AG04450 (cell line): ENCODE measurements at regions not wholly inside any gene's neighbourhood (a gene's known extent, or its start where the extent isn't known, plus 50 kb on each side); places are given as distances from the start of the nearest gene placed in this dataset.

ENCODE experiments used
- CTCF ChIA-PET: fragments of 300-600, 350-600 bp; formaldehyde crosslinking; extraction: SDS; loops from one replicate; lab custom pipeline; 2022; ENCODE audit warnings: antibody characterized with exemption, inconsistent platforms; lab: Charles Lee
- POLR2A ChIA-PET: fragments of 350-600 bp; formaldehyde crosslinking; extraction: SDS; loops from one replicate; lab custom pipeline; 2021; ENCODE audit warnings: antibody characterized with exemption, inconsistent platforms; lab: Yijun Ruan, JAX
- DNase-seq: peaks from one replicate; pipeline ENCODE4 v3.0.0-alpha.2; 2011; ENCODE audit warnings: low read depth, low spot score
- H3K27ac ChIP-seq: one replicate; pipeline ENCODE4 v1.5.1; 2012; ENCODE audit warnings: low read depth, low read length, control low read depth
- H3K27me3 ChIP-seq: one replicate; pipeline ENCODE4 v1.6.0; 2012; ENCODE audit warnings: low read length; ENCODE audit not compliant: control insufficient read depth, insufficient read depth
- H3K4me3 ChIP-seq: 2 replicates; pipeline ENCODE4 v1.5.1; 2011; ENCODE audit warnings: mild to moderate bottlenecking, low read depth, low read length, control low read depth
- H3K9me3 ChIP-seq: 2 replicates; pipeline ENCODE4 v1.5.1; 2012; ENCODE audit warnings: low read length; ENCODE audit not compliant: control insufficient read depth, insufficient read depth
- CTCF ChIP-seq: IDR thresholded peaks from 2 replicates; pipeline ENCODE4 v1.5.1; 2011; ENCODE audit warnings: low read depth, low read length, control low read depth, inconsistent platforms

GRCh38 chr9:86460216-86461002 lies 106.2 kb upstream of the TUT7 start:
- ChIA-PET CTCF (interaction anchor here (1.0 to 1.2 kb wide), 2 partner anchors 26 to 178 kb away, joined by 3 to 5 read pairs; no protein-coding TSS in a partner anchor), POLR2A (no interaction called here)
- Histone ChIP-seq H3K4me3 (no peak overlapping the region), H3K27ac (no peak overlapping the region), H3K9me3 (no peaks in the 10 kb centered on the region), H3K27me3 (peaks cover 2% of the 10 kb centered on the region)
- no peak for DNase-seq
- TF ChIP-seq CTCF, result no peak

GRCh38 chr9:86459599-86460155 lies 105.5 kb upstream of the TUT7 start:
- Histone ChIP-seq H3K4me3 (no peak overlapping the region), H3K27me3 (peaks cover 2% of the 10 kb centered on the region), H3K9me3 (no peaks in the 10 kb centered on the region), H3K27ac (no peak overlapping the region)
- POLR2A ChIA-PET, result no interaction called here
- CTCF ChIA-PET, result interaction anchor here (1.2 kb wide), 1 partner anchor 27 kb away, joined by 5 read pairs; no protein-coding TSS in a partner anchor
- TF ChIP-seq CTCF, result no peak
- no peak for DNase-seq

- CTCF ChIA-PET, result no interaction called here
- Histone ChIP-seq H3K27ac (no peak overlapping the region), H3K9me3 (no peaks in the 10 kb centered on the region), H3K4me3 (no peak overlapping the region), H3K27me3 (no peaks in the 10 kb centered on the region)
- POLR2A ChIA-PET, result no interaction called here
- TF ChIP-seq CTCF, result no peak
- DNase-seq, result no peak
These were observed 105.0 kb upstream of the TUT7 start for GRCh38 chr9:86459191-86459590.

GRCh38 chr9:86458191-86458855 lies 104.1 kb upstream of the TUT7 start:
- TF ChIP-seq CTCF, result no peak
- CTCF ChIA-PET, result no interaction called here
- Histone ChIP-seq H3K4me3 (no peak overlapping the region), H3K9me3 (no peaks in the 10 kb centered on the region), H3K27ac (no peak overlapping the region), H3K27me3 (peaks cover 2% of the 10 kb centered on the region)
- DNase-seq, result no peak
- POLR2A ChIA-PET, result no interaction called here

DNA sequence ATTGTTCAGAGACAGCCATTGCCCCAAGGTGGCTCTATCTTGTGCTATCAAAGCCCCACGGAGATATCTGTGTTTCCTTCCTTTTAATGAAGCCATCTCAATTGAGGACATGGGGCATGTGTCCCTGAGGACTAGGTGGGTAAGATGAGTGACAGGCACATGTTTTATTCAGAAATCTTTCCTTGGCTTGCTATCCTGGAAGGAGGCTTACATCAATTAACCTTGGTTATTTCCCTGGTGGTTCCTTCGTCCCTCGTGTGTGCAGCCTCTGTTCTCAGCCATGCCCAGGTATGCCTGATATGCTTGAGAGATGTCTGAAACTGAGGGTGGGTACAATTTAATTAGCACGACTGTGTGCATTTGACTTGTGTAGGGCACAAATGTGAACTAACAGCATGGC lies 102.2 kb upstream of the TUT7 start:
- ChIA-PET POLR2A (no interaction called here), CTCF (no interaction called here)
- Histone ChIP-seq H3K4me3 (no peak overlapping the region), H3K27ac (no peak overlapping the region), H3K9me3 (no peaks in the 10 kb centered on the region), H3K27me3 (peaks cover 4% of the 10 kb centered on the region)
- TF ChIP-seq CTCF, result no peak
- DNase-seq, result no peak
